Activated T-cell treated with anti-CD3 and anti-CD28 coated beads, Interleukin-2, amount 50 U/mL, for 72 hours (primary cell): ENCODE measurements at regions not wholly inside any gene's neighbourhood (a gene's known extent, or its start where the extent isn't known, plus 50 kb on each side); places are given as distances from the start of the nearest gene placed in this dataset.

Experiments
- ATAC-seq, 2 donors: fragments of 150-1000 bp; cut with Tn5 transposase; replicated peaks in 1 of 2; 2 replicates each; pipeline ENCODE4 v1.10.0; 2021; ENCODE audit warnings: moderate library complexity in 2 of 2, mild to moderate bottlenecking in 1 of 2
- DNase-seq, 2 donors: peaks; one replicate each; pipeline ENCODE4 v3.0.0; 2021 to 2022; ENCODE audit warnings: mixed read lengths in 1 of 2
- H3K27ac Mint-ChIP-seq: one replicate; pipeline ENCODE4 v1.8.0; 2022; ENCODE audit warnings: mild to moderate bottlenecking, moderate library complexity, mixed read lengths
- H3K27me3 Mint-ChIP-seq: one replicate; pipeline ENCODE4 v1.8.0; 2022; ENCODE audit warnings: low read depth, mixed read lengths
- H3K36me3 Mint-ChIP-seq, 2 donors: one replicate each; pipeline ENCODE4 v1.8.0; 2022; ENCODE audit warnings: mixed read lengths in 2 of 2, mild to moderate bottlenecking in 1 of 2; ENCODE audit not compliant: insufficient read depth in 2 of 2
- H3K4me1 Mint-ChIP-seq: one replicate; pipeline ENCODE4 v1.8.0; 2022; ENCODE audit warnings: low read depth, mixed read lengths
- H3K4me3 Mint-ChIP-seq, 2 donors: one replicate each; pipeline ENCODE4 v1.8.0; 2022; ENCODE audit warnings: mild to moderate bottlenecking in 2 of 2, mixed read lengths in 2 of 2, moderate library complexity in 2 of 2
- H3K9me3 Mint-ChIP-seq, 2 donors: one replicate each; pipeline ENCODE4 v1.8.0; 2022; ENCODE audit warnings: mixed read lengths in 2 of 2

- no peaks in the 10 kb centered on the region for H3K9me3 Mint-ChIP-seq
- DNase-seq = no peak
Observed at GRCh38 chr6:33967966-33968724, 164.3 kb upstream of the MLN start.

GRCh38 chr6:33967265-33967767 lies 163.5 kb upstream of the MLN start:
- DNase-seq = no peak
- Mint-ChIP-seq H3K27ac (no peak overlapping the region), H3K27me3 (peaks cover 32% of the 10 kb centered on the region)

More at GRCh38 chr6:33967966-33968724, 164.3 kb upstream of the MLN start:
- H3K4me1 Mint-ChIP-seq = peaks cover 1% of the 10 kb centered on the region
- no peak for ATAC-seq
- H3K27me3 Mint-ChIP-seq = peaks cover 33% of the 10 kb centered on the region
- H3K36me3 Mint-ChIP-seq = no peaks in the 10 kb centered on the region
- H3K4me3 Mint-ChIP-seq = no peak overlapping the region
- no peak overlapping the region for H3K27ac Mint-ChIP-seq

DNA sequence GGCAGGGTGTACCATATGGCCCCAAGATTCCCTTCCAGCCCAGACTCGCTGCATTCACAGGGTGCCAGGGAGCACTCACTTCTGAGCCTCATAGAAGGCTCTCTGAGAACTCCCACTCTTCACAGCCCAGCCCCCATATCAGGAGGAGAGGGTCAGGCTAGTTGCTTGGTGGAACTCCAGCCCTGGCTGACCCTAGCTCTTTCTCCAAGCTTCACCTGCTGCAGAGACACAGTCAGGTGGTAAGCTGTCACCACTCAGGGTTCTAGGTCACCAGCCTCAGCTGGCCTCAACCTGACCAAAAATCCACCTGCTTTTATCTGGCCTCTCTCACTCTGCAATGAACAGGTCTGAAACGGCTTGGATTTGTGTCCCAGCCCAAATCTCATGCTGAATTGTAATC lies 162.7 kb upstream of the MLN start:
- Mint-ChIP-seq H3K27ac (no peak overlapping the region), H3K4me3 (no peak overlapping the region), H3K27me3 (peaks cover 32% of the 10 kb centered on the region), H3K4me1 (peaks cover 4% of the 10 kb centered on the region), H3K36me3 (no peaks in the 10 kb centered on the region), H3K9me3 (no peaks in the 10 kb centered on the region)
- DNase-seq (no peak), ATAC-seq (no peak)

More at GRCh38 chr6:33967265-33967767, 163.5 kb upstream of the MLN start:
- no peak for ATAC-seq
- H3K4me3 Mint-ChIP-seq = no peak overlapping the region
- H3K9me3 Mint-ChIP-seq = no peaks in the 10 kb centered on the region
- peaks cover 4% of the 10 kb centered on the region for H3K4me1 Mint-ChIP-seq
- no peaks in the 10 kb centered on the region for H3K36me3 Mint-ChIP-seq

- Mint-ChIP-seq H3K27ac (no peak overlapping the region), H3K27me3 (peaks cover 31% of the 10 kb centered on the region), H3K4me1 (peaks cover 4% of the 10 kb centered on the region), H3K9me3 (no peaks in the 10 kb centered on the region), H3K4me3 (no peak overlapping the region), H3K36me3 (no peaks in the 10 kb centered on the region)
- DNase-seq (no peak), ATAC-seq (no peak)
Observed at GRCh38 chr6:33965766-33966165, 162.0 kb upstream of the MLN start.

GRCh38 chr6:33964387-33964786 lies 160.6 kb upstream of the MLN start:
- peaks cover 4% of the 10 kb centered on the region for H3K4me1 Mint-ChIP-seq
- no peaks in the 10 kb centered on the region for H3K9me3 Mint-ChIP-seq
- no peaks in the 10 kb centered on the region for H3K36me3 Mint-ChIP-seq
- H3K4me3 Mint-ChIP-seq = no peak overlapping the region
- DNase-seq (no peak), ATAC-seq (no peak)
- H3K27ac Mint-ChIP-seq = no peak overlapping the region
- peaks cover 25% of the 10 kb centered on the region for H3K27me3 Mint-ChIP-seq

DNA sequence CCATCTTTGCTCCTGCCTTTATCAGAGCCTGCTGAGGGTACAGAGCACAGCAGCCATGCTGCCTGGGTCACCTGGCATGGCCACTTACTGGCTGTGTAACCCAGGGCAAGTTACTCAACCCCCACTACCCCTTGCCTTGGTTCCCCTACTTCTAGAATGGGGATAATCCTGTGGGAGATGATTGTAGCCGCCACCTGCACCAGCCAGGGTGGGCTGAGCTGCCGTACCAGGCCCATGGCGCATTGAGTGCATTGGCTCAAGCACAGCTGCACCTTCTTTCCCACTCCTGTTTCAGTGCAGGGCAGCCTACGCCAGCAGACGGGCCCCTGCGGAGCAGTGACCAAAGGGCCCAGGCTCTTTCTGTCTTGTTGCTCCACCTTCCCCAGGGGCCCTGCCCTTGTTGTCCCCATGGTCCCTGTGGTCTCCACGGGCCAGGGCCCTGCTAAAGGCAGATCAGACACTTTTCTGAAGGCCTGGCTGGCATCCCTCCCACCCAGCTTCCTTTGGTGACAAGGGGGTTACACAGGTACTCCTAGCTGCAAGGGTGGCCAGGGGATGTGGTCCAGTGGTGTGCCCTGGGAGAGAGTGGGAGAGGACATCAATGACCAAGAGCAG lies 159.4 kb upstream of the MLN start:
- no peak for DNase-seq
- Mint-ChIP-seq H3K9me3 (no peaks in the 10 kb centered on the region), H3K4me3 (no peak overlapping the region), H3K27ac (no peak overlapping the region), H3K27me3 (peaks cover 23% of the 10 kb centered on the region), H3K36me3 (no peaks in the 10 kb centered on the region), H3K4me1 (peaks cover 4% of the 10 kb centered on the region)
- ATAC-seq = no peak

GRCh38 chr6:33962246-33963027 lies 158.6 kb upstream of the MLN start:
- Mint-ChIP-seq H3K9me3 (no peaks in the 10 kb centered on the region), H3K36me3 (no peaks in the 10 kb centered on the region), H3K27ac (no peak overlapping the region), H3K27me3 (peaks cover 15% of the 10 kb centered on the region), H3K4me1 (peaks cover 4% of the 10 kb centered on the region), H3K4me3 (no peak overlapping the region)
- DNase-seq (peak in 1 of 2 donors; percentile 20), ATAC-seq (peak in 1 of 2 donors; percentile 69)

DNA sequence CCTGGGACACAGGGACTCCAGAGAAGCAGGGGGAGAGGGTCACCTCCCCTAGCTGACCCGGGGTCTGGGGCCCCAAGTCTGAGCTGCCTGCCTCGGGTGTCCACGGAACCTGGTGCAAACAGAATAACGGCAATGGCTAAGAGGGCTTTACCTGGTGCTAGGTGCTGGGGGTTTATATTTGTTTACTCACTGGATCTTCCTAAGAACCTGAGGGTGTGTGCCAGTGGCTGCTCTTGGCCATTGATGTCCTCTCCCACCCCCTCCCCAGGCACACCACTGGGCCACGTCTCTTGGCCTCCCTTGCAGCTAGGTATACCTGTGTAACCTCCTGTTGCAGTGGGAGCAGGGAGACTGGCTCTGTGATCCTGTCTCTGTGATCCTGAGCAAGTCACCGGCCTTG lies 157.9 kb upstream of the MLN start:
- H3K27me3 Mint-ChIP-seq = peaks cover 7% of the 10 kb centered on the region
- no peak overlapping the region for H3K4me3 Mint-ChIP-seq
- no peak overlapping the region for H3K27ac Mint-ChIP-seq
- no peaks in the 10 kb centered on the region for H3K9me3 Mint-ChIP-seq
- ATAC-seq (no peak), DNase-seq (no peak)
- H3K36me3 Mint-ChIP-seq = no peaks in the 10 kb centered on the region
- H3K4me1 Mint-ChIP-seq = peaks cover 4% of the 10 kb centered on the region

DNA sequence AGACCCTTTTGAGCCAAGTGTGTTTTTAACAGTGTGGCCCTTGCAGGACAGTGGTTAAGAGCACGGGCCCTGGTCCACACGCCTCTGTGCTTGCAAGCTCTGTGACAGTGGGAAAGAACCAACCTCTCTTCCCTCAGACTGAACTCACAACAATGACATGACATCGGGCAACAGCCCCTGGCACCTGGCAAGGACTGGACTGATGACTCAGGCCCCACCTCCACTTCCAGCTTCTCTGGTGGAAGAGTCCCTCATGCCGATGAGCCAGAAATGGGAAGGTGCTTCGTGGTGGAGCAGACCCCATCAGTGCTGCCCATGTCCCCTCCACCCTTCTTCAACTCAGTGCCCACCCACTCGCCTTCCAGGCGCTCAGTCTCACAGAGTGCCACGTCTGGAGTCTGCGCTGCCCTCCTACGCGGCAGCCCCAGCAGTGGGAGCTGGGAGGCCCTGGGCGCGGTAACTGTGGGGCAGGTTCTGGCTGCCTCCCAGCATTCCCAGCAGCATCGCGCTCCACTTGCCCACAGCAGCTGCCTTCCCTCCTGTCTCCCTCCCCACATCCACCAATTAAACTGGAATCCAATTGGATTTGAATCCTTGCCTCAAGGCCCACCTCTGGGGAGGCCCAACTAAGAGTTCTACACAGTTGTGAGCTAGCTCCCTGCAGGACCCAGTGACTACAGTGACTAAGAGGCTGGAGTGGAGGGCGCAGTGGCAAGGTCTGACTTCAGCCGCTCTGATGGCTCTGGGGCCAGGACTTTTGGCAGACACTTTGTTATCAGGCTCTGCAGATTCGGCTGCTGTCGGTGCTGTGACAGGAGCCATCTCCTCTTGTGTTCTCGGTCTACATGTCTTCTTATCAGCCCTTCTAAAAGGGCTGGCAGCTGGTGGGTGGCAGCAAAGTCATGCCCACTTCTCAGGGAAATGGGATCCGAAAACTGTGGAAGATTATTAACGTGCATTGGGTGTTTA lies 156.8 kb upstream of the MLN start:
- no peaks in the 10 kb centered on the region for H3K36me3 Mint-ChIP-seq
- no peak for ATAC-seq
- H3K4me1 Mint-ChIP-seq = peaks cover 4% of the 10 kb centered on the region
- no peaks in the 10 kb centered on the region for H3K27me3 Mint-ChIP-seq
- DNase-seq = no peak
- H3K4me3 Mint-ChIP-seq = no peak overlapping the region
- no peaks in the 10 kb centered on the region for H3K9me3 Mint-ChIP-seq
- no peak overlapping the region for H3K27ac Mint-ChIP-seq

- peaks cover 4% of the 10 kb centered on the region for H3K4me1 Mint-ChIP-seq
- ATAC-seq = no peak
- H3K27ac Mint-ChIP-seq = no peak overlapping the region
Observed at GRCh38 chr6:33959661-33960344, 156.0 kb upstream of the MLN start.

GRCh38 chr6:33959329-33959651 lies 155.5 kb upstream of the MLN start:
- Mint-ChIP-seq H3K9me3 (no peaks in the 10 kb centered on the region), H3K27me3 (no peaks in the 10 kb centered on the region), H3K27ac (no peak overlapping the region), H3K4me3 (no peak overlapping the region), H3K36me3 (no peaks in the 10 kb centered on the region), H3K4me1 (peaks cover 9% of the 10 kb centered on the region)
- ATAC-seq (no peak), DNase-seq (no peak)

More at GRCh38 chr6:33959661-33960344, 156.0 kb upstream of the MLN start:
- H3K4me3 Mint-ChIP-seq = no peak overlapping the region
- H3K27me3 Mint-ChIP-seq = no peaks in the 10 kb centered on the region
- no peak for DNase-seq
- H3K36me3 Mint-ChIP-seq = no peaks in the 10 kb centered on the region
- H3K9me3 Mint-ChIP-seq = no peaks in the 10 kb centered on the region
